T1000 (cell line): ENCODE measurements at regions not wholly inside any gene's neighbourhood (a gene's known extent, or its start where the extent isn't known, plus 50 kb on each side); places are given as distances from the start of the nearest gene placed in this dataset.
"Not testable (repeated sequence)": the region's sequence is repeated elsewhere in the genome, so short reads cannot be mapped to it uniquely, and the experiment has no call there.

Experiments used
- DNase-seq: peaks from one replicate; lab custom pipeline; 2025; ENCODE audit warnings: mixed read lengths; lab: John Stamatoyannopoulos, UW

GRCh38 chrX:16319929-16320328, 152.6 kb downstream of the MAGEB17 start:
- DNase-seq = no peak

GRCh38 chrX:16320765-16321355, 153.6 kb downstream of the MAGEB17 start:
- DNase-seq = no peak

- no peak for DNase-seq
Measured at GRCh38 chrX:16333453-16333852, 166.2 kb downstream of the MAGEB17 start.

- DNase-seq = no peak
Measured at GRCh38 chrX:16335181-16335580, 167.9 kb downstream of the MAGEB17 start.

GRCh38 chrX:16347968-16348670, 180.8 kb downstream of the MAGEB17 start:
- no peak for DNase-seq

DNA sequence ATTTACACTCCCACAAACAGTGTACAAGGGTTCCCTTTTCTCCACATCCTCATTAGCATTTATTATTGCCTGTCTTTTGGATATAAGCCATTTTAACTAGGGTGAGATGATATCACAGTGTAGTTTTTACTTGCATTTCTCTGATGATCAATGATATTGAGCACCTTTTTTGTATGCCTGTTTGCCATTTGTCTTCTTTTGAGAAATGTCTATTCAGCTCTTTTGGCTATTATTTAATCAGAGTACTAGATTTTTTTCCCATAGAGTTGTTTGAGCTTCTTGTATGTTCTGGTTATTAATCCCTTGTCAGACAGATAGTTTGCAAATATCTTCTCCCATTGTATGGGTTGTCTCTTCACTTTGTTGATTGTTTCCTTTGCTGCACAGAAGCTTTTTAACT, 190.6 kb downstream of the MAGEB17 start:
- no peak for DNase-seq

DNA sequence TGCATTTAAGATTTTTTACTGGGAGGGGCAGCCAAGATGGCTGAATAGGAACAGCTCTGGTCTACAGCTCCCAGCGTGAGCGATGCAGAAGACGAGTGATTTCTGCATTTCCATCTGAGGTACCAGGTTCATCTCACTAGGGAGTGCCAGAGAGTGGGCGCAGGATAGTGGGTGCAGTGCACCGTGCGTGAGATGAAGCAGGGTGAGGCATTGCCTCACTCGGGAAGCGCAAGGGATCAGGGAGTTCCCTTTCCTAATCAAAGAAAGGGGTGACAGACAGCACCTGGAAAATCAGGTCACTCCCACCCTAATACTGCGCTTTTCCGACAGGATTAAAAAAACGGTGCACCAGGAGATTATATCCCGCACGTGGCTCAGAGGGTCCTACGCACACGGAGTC, 192.8 kb downstream of the MAGEB17 start:
- DNase-seq = not testable (repeated sequence)

DNA sequence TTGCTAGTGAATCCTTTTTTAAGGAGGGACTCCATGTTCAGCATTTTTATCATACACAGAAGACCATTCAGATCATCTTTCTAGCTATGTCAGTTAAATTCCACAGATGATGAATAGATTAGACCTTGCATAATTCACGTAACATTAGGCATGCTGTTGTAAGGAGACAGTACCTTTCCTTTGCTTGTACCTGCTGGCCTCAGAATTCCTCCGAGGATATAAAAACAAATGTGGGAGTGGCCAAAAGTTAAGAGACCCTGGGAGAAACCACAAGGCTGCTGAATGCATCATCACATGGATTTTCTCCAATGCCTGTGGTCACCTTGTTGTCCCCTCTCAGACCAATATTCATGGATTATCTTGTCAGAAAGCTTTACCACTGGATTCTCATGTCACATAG, 201.4 kb downstream of the MAGEB17 start:
- no peak for DNase-seq

DNA sequence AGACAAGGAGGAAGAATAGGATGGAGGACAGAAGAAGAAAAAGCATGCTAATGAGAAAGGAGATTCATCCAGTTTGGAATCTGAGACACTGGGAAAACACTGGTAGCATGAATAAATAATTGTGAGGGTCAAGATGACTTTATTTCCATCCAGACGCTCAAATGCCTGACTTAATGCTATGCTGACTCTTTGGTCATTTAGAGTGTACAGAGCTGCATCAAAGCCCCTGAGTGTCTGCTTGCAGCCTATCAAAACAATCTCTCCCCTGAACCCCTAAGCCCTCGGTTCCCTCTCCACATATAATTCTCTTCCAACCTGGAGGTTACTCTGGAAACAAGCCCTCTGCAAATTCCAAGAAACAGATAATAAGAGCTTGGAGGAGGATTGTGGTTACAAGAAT, 208.8 kb downstream of the MAGEB17 start:
- no peak for DNase-seq

DNA sequence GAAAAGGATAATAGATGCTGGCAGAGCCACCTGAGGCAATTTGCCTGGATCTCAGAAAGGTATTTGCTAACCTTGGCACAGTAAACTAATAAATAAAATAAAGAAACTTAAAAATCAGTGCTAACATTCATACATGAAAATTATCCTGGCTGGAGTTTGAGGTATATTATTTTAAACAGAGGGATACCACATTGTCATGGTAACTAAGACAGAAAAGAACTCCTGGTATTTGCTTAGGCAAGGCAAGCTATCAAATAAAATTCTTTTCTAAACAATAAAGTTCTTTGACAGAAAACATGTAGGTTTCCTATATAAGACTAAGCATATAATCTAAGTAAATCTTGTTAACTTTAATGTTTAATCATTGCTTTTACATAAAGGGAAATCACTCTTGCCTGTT, 218.8 kb downstream of the MAGEB17 start:
- DNase-seq = no peak

- no peak for DNase-seq
Measured at GRCh38 chrX:16392597-16392996, 225.3 kb downstream of the MAGEB17 start.

- DNase-seq = no peak
Measured at GRCh38 chrX:16394290-16394689, 227.0 kb downstream of the MAGEB17 start.

DNA sequence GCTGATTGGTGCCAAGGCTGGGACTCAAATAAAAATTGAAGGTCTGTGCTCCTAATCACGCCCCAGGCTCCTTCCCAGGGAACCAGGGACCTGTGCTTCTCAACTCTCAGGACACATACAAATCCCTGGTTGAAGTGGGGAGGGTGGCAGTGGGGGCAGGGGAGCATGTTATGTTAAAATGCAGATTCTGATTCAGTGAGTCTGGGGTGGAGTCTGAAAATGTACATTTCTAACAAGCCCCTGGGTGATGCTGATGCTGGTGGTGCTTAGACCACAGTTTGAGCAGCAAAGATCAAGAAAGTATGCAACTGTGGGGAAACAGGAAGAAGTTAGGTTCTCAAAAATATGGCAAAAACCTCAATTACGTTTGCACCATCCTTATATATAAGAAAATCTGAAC, 236.5 kb downstream of the MAGEB17 start:
- DNase-seq = no peak

GRCh38 chrX:16416588-16416987, 233.4 kb upstream of the S100G start:
- DNase-seq = no peak

DNA sequence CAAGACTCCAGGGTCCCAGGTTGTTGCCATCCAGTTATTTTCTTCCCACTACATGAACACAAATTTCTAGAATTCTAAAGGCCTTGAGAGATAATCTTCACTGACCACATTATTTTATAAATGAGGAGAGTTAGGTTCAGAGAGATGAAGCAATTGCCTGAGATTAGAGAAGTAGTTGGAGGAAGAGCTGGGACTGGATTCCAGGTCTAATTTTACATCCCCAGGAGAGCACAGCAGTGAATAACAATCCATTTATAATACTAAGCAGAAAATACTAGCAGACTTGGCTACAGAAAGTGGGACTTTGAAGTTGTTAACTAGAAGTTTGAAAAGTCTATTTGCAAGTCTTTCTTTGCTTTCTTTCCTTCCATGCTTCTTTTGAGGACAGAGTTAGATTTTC, 231.3 kb upstream of the S100G start:
- no peak for DNase-seq

DNA sequence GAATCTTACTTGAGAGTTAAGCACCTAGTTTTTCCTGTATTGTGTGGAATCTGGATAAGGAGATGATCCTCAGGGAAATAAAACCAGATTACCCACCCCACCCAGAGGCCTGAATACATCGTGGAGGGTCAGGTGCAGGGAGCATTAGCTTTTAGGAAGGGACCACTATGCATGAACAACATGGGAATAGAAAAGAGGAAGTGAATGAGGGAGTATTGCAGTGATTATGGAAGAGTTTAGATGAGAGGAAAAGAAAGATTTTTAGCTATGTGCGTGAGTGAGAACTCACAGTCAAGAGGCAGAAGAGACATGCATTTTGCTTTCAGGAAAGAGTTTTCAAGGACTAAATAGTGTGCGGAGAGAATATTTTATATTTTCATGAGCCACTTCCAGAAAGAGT, 222.3 kb upstream of the S100G start:
- DNase-seq = no peak

DNA sequence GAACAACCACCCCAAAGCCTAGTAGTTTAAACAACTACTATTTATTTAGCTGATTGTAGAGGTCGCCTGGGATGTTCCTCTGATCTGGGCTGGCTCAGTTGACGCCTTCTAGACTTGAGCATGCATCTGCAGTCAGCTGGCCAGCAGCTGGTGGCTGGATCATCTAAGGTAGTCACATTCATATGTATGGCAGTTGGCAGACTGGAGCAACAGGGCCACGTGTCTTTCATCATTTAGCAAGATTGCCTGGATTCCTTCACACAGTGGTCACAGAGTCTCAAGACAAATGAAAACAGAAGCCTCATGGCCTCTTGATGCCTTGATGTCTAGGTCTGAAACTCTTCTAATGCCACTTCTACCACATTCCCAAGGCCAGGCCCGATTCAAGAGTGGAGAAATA, 220.6 kb upstream of the S100G start:
- no peak for DNase-seq

GRCh38 chrX:16431266-16431665, 218.7 kb upstream of the S100G start:
- DNase-seq = no peak

DNA sequence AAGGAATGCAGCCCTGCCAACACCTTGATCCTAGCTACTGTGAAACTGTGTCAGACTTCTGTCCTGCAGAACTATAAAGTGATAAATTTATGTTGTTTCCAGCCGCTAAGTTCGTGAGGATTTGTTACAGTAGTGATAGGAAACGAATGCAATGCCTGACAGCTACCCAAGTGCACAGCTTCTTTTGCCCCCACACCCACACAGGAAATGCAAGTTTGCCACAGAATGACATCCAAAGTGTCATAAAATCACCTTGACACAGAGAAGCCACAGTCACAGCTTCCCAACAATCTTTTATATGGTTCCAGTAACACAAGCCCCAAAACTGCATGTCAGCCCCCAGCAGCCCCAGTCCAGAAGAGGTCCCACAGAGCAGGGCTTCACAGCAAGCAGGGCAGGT, 216.9 kb upstream of the S100G start:
- DNase-seq = no peak

DNA sequence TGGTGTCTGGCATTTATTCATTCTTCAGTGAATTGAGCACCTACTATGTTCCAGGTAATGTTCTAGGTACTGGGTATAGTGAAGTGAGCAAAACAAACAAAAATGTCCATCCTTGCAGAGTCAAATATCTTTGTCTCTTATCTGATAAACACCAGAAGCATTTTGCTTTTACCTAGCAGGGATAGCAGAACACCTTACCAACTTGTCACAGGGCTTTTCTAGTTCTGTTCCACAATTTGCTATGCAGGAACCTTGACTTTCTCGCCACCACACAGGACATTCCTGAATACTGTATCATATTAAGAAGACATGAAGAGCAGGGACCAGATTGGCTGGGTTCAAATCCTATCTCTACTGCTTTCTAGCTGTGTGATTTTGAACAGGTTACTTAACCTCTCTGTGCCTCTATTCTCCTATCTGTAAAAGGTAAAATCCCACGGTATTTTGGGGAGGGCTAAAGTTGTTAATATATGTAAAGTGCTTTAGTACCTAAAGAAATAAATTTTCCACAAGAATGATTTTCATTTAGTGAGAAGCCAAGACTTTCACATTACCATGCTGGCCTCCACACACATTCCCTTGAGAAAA, 214.5 kb upstream of the S100G start:
- no peak for DNase-seq

DNA sequence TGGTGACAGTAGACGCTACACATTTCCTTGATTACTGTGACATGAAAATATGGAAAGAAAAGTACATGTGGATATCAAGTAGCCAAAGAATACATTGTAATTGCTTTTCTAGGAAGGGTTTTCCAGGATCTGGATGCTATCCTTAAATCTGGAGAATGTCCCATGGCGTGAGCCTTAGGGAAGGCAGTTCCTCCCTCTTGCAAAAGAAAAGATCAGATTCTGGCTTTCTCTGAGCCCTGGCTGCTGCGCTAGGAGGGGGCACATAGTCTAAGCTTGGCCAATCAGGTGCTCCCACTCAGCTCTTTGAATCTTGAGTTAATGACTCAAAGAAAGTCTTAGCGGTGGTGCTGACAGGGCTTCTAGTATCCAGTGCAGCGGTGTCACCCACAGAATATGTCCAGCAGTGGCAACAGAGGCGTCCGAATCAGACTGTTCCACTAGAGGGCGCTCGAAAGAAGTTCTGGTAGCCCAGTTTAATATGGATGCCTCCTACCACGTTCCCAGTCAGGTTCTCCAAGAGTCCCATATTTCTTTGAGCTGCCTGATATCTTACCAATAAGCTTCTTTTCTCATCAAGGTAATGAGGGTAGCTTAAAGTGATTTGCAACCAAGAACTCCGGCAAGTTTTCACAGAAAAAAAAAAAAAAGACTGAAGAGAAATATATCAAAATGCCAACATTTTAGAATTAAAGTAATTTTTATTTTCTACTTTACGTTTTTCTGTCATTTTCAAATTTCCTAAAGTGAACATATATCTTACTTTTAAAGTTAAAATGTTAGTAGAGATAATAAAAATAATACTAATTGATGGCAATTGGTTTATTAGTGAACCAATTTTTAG, 213.4 kb upstream of the S100G start:
- peak; percentile 48 for DNase-seq

DNA sequence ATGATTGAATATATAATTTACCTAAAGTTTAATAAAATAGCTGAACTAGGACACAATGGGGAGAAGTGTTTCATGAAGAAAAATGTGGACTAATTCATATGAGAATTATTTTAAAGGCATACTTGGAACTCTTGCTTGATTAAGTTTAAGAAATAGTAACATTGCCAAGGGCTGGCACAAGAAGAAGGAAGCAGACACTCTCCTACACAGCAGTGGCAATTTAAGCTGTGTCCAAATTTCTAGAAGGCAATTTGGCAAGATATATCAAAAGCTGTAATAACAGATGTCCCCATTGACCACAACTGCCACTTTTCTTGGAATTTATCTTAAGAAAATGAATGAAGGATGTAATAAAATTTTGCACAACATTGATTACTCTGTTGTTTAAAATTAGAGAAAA, 209.5 kb upstream of the S100G start:
- no peak for DNase-seq

DNA sequence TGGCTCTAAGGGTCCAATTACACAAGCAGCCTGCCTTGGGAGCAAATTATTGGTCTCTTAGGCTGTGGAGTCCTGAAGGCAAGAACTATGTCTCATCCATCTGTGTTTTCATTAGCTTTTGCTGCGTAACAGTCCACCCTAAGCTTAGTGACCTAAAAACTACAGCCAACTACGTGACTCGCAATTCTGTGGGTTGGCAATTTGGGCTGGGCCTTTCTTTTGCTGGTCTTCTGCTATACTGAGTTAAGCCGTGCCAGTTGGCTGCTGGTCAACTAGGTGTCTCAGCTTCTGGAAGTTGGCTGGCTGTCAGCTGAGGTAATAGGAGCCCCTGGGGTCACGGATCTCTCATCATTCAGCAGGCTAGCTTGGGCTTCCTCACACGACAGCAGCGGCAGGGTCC, 205.6 kb upstream of the S100G start:
- DNase-seq = peak; percentile 32
